DND-41 (cell line): ENCODE measurements at regions not wholly inside any gene's neighbourhood (a gene's known extent, or its start where the extent isn't known, plus 50 kb on each side); places are given as distances from the start of the nearest gene placed in this dataset.

Source experiments
- EZH2 ChIP-seq: IDR thresholded peaks from 3 replicates; pipeline ENCODE4 v1.6.1; 2012; ENCODE audit warnings: borderline replicate concordance, low read depth, mild to moderate bottlenecking, moderate library complexity, low read length, inconsistent platforms; ENCODE audit not compliant: severe bottlenecking
- TF ChIP-seq, protein P1 (sequence below): IDR thresholded peaks from 2 replicates; pipeline ENCODE4 v1.5.1; 2012; ENCODE audit warnings: borderline replicate concordance, low read length, moderate library complexity, mild to moderate bottlenecking; ENCODE audit not compliant: poor library complexity, severe bottlenecking; ENCODE audit errors: extremely low read depth

DNA sequence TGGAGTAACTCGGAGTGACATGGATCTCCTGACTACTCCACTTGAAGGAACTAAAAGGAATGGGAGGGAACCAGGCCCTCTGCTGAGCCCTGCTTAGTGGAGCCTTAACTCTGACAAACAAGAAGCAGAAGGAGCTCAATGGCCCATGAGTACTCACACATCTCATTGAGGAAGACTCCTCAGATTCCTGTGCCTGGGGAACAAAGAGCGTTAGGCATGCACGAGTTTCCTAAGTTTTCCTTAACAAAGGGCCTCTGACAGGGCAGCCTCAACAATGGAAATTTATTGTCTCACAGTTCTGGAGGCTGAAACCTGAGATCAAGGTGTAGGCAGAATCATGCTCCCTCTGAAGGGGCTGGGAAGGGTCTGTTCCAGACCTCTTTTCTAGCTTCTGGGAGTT is 185.7 kb upstream of the NTF3 start:
- TF ChIP-seq, protein P1, sequence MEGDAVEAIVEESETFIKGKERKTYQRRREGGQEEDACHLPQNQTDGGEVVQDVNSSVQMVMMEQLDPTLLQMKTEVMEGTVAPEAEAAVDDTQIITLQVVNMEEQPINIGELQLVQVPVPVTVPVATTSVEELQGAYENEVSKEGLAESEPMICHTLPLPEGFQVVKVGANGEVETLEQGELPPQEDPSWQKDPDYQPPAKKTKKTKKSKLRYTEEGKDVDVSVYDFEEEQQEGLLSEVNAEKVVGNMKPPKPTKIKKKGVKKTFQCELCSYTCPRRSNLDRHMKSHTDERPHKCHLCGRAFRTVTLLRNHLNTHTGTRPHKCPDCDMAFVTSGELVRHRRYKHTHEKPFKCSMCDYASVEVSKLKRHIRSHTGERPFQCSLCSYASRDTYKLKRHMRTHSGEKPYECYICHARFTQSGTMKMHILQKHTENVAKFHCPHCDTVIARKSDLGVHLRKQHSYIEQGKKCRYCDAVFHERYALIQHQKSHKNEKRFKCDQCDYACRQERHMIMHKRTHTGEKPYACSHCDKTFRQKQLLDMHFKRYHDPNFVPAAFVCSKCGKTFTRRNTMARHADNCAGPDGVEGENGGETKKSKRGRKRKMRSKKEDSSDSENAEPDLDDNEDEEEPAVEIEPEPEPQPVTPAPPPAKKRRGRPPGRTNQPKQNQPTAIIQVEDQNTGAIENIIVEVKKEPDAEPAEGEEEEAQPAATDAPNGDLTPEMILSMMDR: no peak
- TF ChIP-seq EZH2: no peak
